ENCODE measurements at regions not wholly inside any gene's neighbourhood (a gene's known extent, or its start where the extent isn't known, plus 50 kb on each side); places are given as distances from the start of the nearest gene placed in this dataset.
A peak's percentile ranks its signal among the peaks of the same experiment; 100 is the strongest.
"Not testable (repeated sequence)": the region's sequence is repeated elsewhere in the genome, so short reads cannot be mapped to it uniquely, and the experiment has no call there.

- DNase-seq (ENCODE audit: low spot score), result not testable (repeated sequence)
These were observed 54.7 kb downstream of the PROP1 start for GRCh38 chr5:177941386-177941785.

- DNase-seq (ENCODE audit: low spot score), result not testable (repeated sequence)
These were observed 56.5 kb downstream of the PROP1 start for GRCh38 chr5:177939246-177940171.

GRCh38 chr5:177938767-177939166 is 57.3 kb downstream of the PROP1 start:
- DNase-seq (ENCODE audit: low spot score), result not testable (repeated sequence)

- not testable (repeated sequence) for DNase-seq (ENCODE audit: low spot score)
These were observed 61.8 kb downstream of the PROP1 start for GRCh38 chr5:177934233-177934632.

GRCh38 chr5:177930269-177931022 is 65.6 kb downstream of the PROP1 start:
- not testable (repeated sequence) for DNase-seq (ENCODE audit: low spot score)

GRCh38 chr5:177929618-177930017 is 66.4 kb downstream of the PROP1 start:
- DNase-seq (ENCODE audit: low spot score), result not testable (repeated sequence)

GRCh38 chr5:177927500-177927899 is 68.5 kb downstream of the PROP1 start:
- not testable (repeated sequence) for DNase-seq (ENCODE audit: low spot score)

GRCh38 chr5:177924577-177924976 is 71.5 kb downstream of the PROP1 start:
- not testable (repeated sequence) for DNase-seq (ENCODE audit: low spot score)

GRCh38 chr5:177923837-177924236 is 72.2 kb downstream of the PROP1 start:
- not testable (repeated sequence) for DNase-seq (ENCODE audit: low spot score)

GRCh38 chr5:177923189-177923588 is 72.9 kb downstream of the PROP1 start:
- DNase-seq (ENCODE audit: low spot score), result not testable (repeated sequence)

GRCh38 chr5:177909261-177909660 is 86.8 kb downstream of the PROP1 start:
- not testable (repeated sequence) for DNase-seq (ENCODE audit: low spot score)

GRCh38 chr5:177902806-177903205 is 93.2 kb downstream of the PROP1 start:
- not testable (repeated sequence) for DNase-seq (ENCODE audit: low spot score)

- not testable (repeated sequence) for DNase-seq (ENCODE audit: low spot score)
These were observed 96.0 kb downstream of the PROP1 start for GRCh38 chr5:177900066-177900465.

- not testable (repeated sequence) for DNase-seq (ENCODE audit: low spot score)
These were observed 101.2 kb downstream of the PROP1 start for GRCh38 chr5:177894681-177895453.

GRCh38 chr5:177892357-177892665 is 103.7 kb downstream of the PROP1 start:
- not testable (repeated sequence) for DNase-seq (ENCODE audit: low spot score)

GRCh38 chr5:177891547-177892356 is 104.3 kb downstream of the PROP1 start:
- DNase-seq (ENCODE audit: low spot score), result peak; percentile 40

GRCh38 chr5:177883295-177883694 is 100.6 kb upstream of the FAM153A start:
- not testable (repeated sequence) for DNase-seq (ENCODE audit: low spot score)

- not testable (repeated sequence) for DNase-seq (ENCODE audit: low spot score)
These were observed 93.2 kb upstream of the FAM153A start for GRCh38 chr5:177875900-177876238.

GRCh38 chr5:177875013-177875899 is 92.6 kb upstream of the FAM153A start:
- DNase-seq (ENCODE audit: low spot score), result peak; percentile 8

GRCh38 chr5:177863822-177864446 is 81.2 kb upstream of the FAM153A start:
- DNase-seq (ENCODE audit: low spot score), result not testable (repeated sequence)

Measured in CD4-positive, alpha-beta T cell treated with Interleukin-2 at 100 ng/mL for 4 hours (primary cell).